ENCODE measurements at regions not wholly inside any gene's neighbourhood (a gene's known extent, or its start where the extent isn't known, plus 50 kb on each side); places are given as distances from the start of the nearest gene placed in this dataset.

- Histone ChIP-seq H3K4me1 (replicated peaks; ENCODE audit: insufficient read depth) (no peaks in the 10 kb centered on the region), H2AFZ (no peak overlapping the region), H3K9me3 (ENCODE audit: insufficient read depth, low read depth) (no peaks in the 10 kb centered on the region), H3F3A (ENCODE audit: insufficient read depth, low read depth) (no peaks in the 10 kb centered on the region), H4K20me1 (ENCODE audit: insufficient read depth) (no peaks in the 10 kb centered on the region), H3K4me3 (no peak overlapping the region), H3K4me2 (no peak overlapping the region), H3K27me3 (ENCODE audit: insufficient read depth, low read depth) (no peaks in the 10 kb centered on the region), H3K36me3 (ENCODE audit: low read depth) (no peaks in the 10 kb centered on the region), H3K27ac (no peak overlapping the region), H3K9me2 (ENCODE audit: insufficient read depth) (no peaks in the 10 kb centered on the region), H3K79me2 (ENCODE audit: low read depth) (no peaks in the 10 kb centered on the region)
- TF ChIP-seq CTCF (conservative IDR thresholded peaks at IDR 0.05) (no peak), EZH2 (IDR thresholded peaks at IDR 0.05; ENCODE audit: low read depth) (no peak)
- no peak for DNase-seq
- BruUV-seq (replicated peaks) = no TSS peak
- ChIA-PET CTCF (no interaction called here), POLR2A (ENCODE audit: unreplicated experiment) (no interaction called here)
- intact Hi-C loops (cut with micrococcal nuclease; ENCODE audit: unreplicated experiment) = no loop called here
Observed at GRCh38 chr15:87736891-87737389, 519.6 kb downstream of the NTRK3 start.

GRCh38 chr15:87736401-87736800, 520.1 kb downstream of the NTRK3 start:
- H3K36me3 ChIP-seq (ENCODE audit: low read depth) = no peaks in the 10 kb centered on the region
- CTCF ChIA-PET = no interaction called here
- no peaks in the 10 kb centered on the region for H3K27me3 ChIP-seq (ENCODE audit: insufficient read depth, low read depth)
- no TSS peak for BruUV-seq (replicated peaks)
- H3K79me2 ChIP-seq (ENCODE audit: low read depth) = no peaks in the 10 kb centered on the region
- no peaks in the 10 kb centered on the region for H3K9me3 ChIP-seq (ENCODE audit: insufficient read depth, low read depth)
- no peak overlapping the region for H3K4me3 ChIP-seq
- TF ChIP-seq EZH2 (IDR thresholded peaks at IDR 0.05; ENCODE audit: low read depth) = no peak
- no peak for TF ChIP-seq CTCF (conservative IDR thresholded peaks at IDR 0.05)
- H3K4me1 ChIP-seq (replicated peaks; ENCODE audit: insufficient read depth) = no peaks in the 10 kb centered on the region
- intact Hi-C loops (cut with micrococcal nuclease; ENCODE audit: unreplicated experiment) = no loop called here
- H3K27ac ChIP-seq = no peak overlapping the region
- H3F3A ChIP-seq (ENCODE audit: insufficient read depth, low read depth) = no peaks in the 10 kb centered on the region
- POLR2A ChIA-PET (ENCODE audit: unreplicated experiment) = no interaction called here
- no peaks in the 10 kb centered on the region for H3K9me2 ChIP-seq (ENCODE audit: insufficient read depth)
- no peaks in the 10 kb centered on the region for H4K20me1 ChIP-seq (ENCODE audit: insufficient read depth)
- no peak overlapping the region for H3K4me2 ChIP-seq
- no peak for DNase-seq
- no peak overlapping the region for H2AFZ ChIP-seq

- no TSS peak for BruUV-seq (replicated peaks)
- ChIA-PET POLR2A (ENCODE audit: unreplicated experiment) (no interaction called here), CTCF (no interaction called here)
- Histone ChIP-seq H3K9me2 (ENCODE audit: insufficient read depth) (no peaks in the 10 kb centered on the region), H3F3A (ENCODE audit: insufficient read depth, low read depth) (no peaks in the 10 kb centered on the region), H4K20me1 (ENCODE audit: insufficient read depth) (no peaks in the 10 kb centered on the region), H3K4me1 (replicated peaks; ENCODE audit: insufficient read depth) (no peaks in the 10 kb centered on the region), H3K4me3 (no peak overlapping the region), H3K27ac (no peak overlapping the region), H3K27me3 (ENCODE audit: insufficient read depth, low read depth) (no peaks in the 10 kb centered on the region), H3K9me3 (ENCODE audit: insufficient read depth, low read depth) (no peaks in the 10 kb centered on the region), H2AFZ (no peak overlapping the region), H3K4me2 (no peak overlapping the region), H3K36me3 (ENCODE audit: low read depth) (no peaks in the 10 kb centered on the region), H3K79me2 (ENCODE audit: low read depth) (no peaks in the 10 kb centered on the region)
- intact Hi-C loops (cut with micrococcal nuclease; ENCODE audit: unreplicated experiment) = no loop called here
- no peak for DNase-seq
- TF ChIP-seq EZH2 (IDR thresholded peaks at IDR 0.05; ENCODE audit: low read depth) (no peak), CTCF (conservative IDR thresholded peaks at IDR 0.05) (no peak)
Observed at GRCh38 chr15:87735522-87735921, 521.0 kb downstream of the NTRK3 start.

Data from PC-9 (cell line).